Activated CD4-positive, alpha-beta memory T cell treated with anti-CD3 and anti-CD28 coated beads, Interleukin-2, amount 10 ng/mL, durations not matched to agents 7 days and 5 days (primary cell): ENCODE measurements at regions not wholly inside any gene's neighbourhood (a gene's known extent, or its start where the extent isn't known, plus 50 kb on each side); places are given as distances from the start of the nearest gene placed in this dataset.
"Not testable (repeated sequence)": the region's sequence is repeated elsewhere in the genome, so short reads cannot be mapped to it uniquely, and the experiment has no call there.

Experiments used
- CTCF ChIA-PET: fragments of 350-600 bp; sonication (Branson Sonifier 250); formaldehyde crosslinking; loops from one replicate; lab custom pipeline; 2021; ENCODE audit warnings: antibody characterized with exemption, inconsistent platforms; lab: Charles Lee
- POLR2A ChIA-PET: fragments of 350-600 bp; sonication (Branson Sonifier 250); formaldehyde crosslinking; loops from one replicate; lab custom pipeline; 2021; ENCODE audit warnings: antibody characterized with exemption; lab: Charles Lee
- DNase-seq: peaks from one replicate; pipeline ENCODE4 v3.0.0-alpha.2; 2020
- H3K27ac Mint-ChIP-seq: one replicate; pipeline ENCODE4 v1.8.0; 2021; ENCODE audit warnings: mild to moderate bottlenecking, mixed read lengths
- H3K27me3 Mint-ChIP-seq: one replicate; pipeline ENCODE4 v1.8.0; 2021; ENCODE audit warnings: mixed read lengths
- H3K36me3 Mint-ChIP-seq: one replicate; pipeline ENCODE4 v1.8.0; 2021; ENCODE audit warnings: low read depth, mixed read lengths
- H3K4me1 Mint-ChIP-seq: one replicate; pipeline ENCODE4 v1.8.0; 2021; ENCODE audit warnings: mixed read lengths
- H3K4me3 Mint-ChIP-seq: one replicate; pipeline ENCODE4 v1.8.0; 2021; ENCODE audit warnings: mild to moderate bottlenecking, mixed read lengths
- H3K9me3 Mint-ChIP-seq: one replicate; pipeline ENCODE4 v1.8.0; 2021; ENCODE audit warnings: mixed read lengths

- H3K4me3 Mint-ChIP-seq, DNase-seq, H3K36me3 Mint-ChIP-seq, H3K4me1 Mint-ChIP-seq, H3K9me3 Mint-ChIP-seq, H3K27ac Mint-ChIP-seq, POLR2A ChIA-PET: not testable (repeated sequence)
- CTCF ChIA-PET, result interaction anchor here (0.9 to 3.6 kb wide), 4 partner anchors 37 to 553 kb away, joined by 3 to 31 read pairs (median 6); no protein-coding TSS in a partner anchor
- H3K27me3 Mint-ChIP-seq, result peaks cover 16% of the 10 kb centered on the region
Measured at GRCh38 chr10:77718312-77718711, 80.7 kb upstream of the KCNMA1 start.

GRCh38 chr10:77717336-77717735 is 79.7 kb upstream of the KCNMA1 start:
- ChIA-PET POLR2A (no interaction called here), CTCF (interaction anchor here (0.6 to 3.6 kb wide), 6 partner anchors 10 to 177 kb away, joined by 3 to 31 read pairs (median 4); no protein-coding TSS in a partner anchor)

GRCh38 chr10:77716458-77717317 is 79.1 kb upstream of the KCNMA1 start:
- H3K27ac Mint-ChIP-seq, result no peak overlapping the region
- peaks cover 4% of the 10 kb centered on the region for H3K4me1 Mint-ChIP-seq
- CTCF ChIA-PET, result interaction anchor here (0.6 to 6.3 kb wide), 8 partner anchors 8 to 178 kb away, joined by 3 to 58 read pairs (median 4); no protein-coding TSS in a partner anchor
- DNase-seq, result no peak
- H3K36me3 Mint-ChIP-seq, result no peaks in the 10 kb centered on the region
- H3K9me3 Mint-ChIP-seq, result no peaks in the 10 kb centered on the region
- no peak overlapping the region for H3K4me3 Mint-ChIP-seq
- H3K27me3 Mint-ChIP-seq, result peaks cover 18% of the 10 kb centered on the region
- POLR2A ChIA-PET, result no interaction called here

More at GRCh38 chr10:77717336-77717735, 79.7 kb upstream of the KCNMA1 start:
- peaks cover 16% of the 10 kb centered on the region for H3K27me3 Mint-ChIP-seq
- H3K9me3 Mint-ChIP-seq, result no peaks in the 10 kb centered on the region
- no peak for DNase-seq
- peaks cover 3% of the 10 kb centered on the region for H3K4me1 Mint-ChIP-seq
- H3K4me3 Mint-ChIP-seq, result no peak overlapping the region
- H3K36me3 Mint-ChIP-seq, result no peaks in the 10 kb centered on the region
- H3K27ac Mint-ChIP-seq, result no peak overlapping the region

DNA sequence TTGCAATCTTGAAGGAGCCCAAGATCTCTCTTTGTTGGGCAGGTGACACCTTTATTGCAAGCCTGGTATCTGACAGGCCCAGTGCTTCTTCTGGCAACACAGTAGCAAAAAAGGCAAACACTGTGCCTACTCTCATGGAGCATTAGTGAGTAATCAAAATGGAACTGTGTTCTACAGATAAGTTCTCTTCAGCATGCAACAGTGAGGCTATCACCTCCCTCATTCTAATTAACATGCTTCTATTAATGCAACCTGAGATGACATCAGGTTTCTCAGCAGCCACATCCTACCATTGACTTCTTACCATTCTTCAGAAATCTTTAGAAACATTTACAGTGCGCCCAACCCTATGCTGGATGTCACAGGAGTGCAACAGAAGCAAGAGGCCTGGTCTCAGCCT is 77.9 kb upstream of the KCNMA1 start:
- no peak for DNase-seq
- Mint-ChIP-seq H3K27me3 (peaks cover 24% of the 10 kb centered on the region), H3K4me3 (no peak overlapping the region), H3K36me3 (no peaks in the 10 kb centered on the region), H3K27ac (no peak overlapping the region), H3K9me3 (no peaks in the 10 kb centered on the region), H3K4me1 (peaks cover 13% of the 10 kb centered on the region)
- CTCF ChIA-PET, result interaction anchor here (1.5 to 6.3 kb wide), 3 partner anchors 9 to 122 kb away, joined by 3 to 58 read pairs (median 10); no protein-coding TSS in a partner anchor
- POLR2A ChIA-PET, result no interaction called here

- Mint-ChIP-seq H3K9me3 (no peaks in the 10 kb centered on the region), H3K4me3 (no peak overlapping the region)
- DNase-seq, result peak; percentile 26
Measured at GRCh38 chr10:77715088-77715487, 77.5 kb upstream of the KCNMA1 start.

DNA sequence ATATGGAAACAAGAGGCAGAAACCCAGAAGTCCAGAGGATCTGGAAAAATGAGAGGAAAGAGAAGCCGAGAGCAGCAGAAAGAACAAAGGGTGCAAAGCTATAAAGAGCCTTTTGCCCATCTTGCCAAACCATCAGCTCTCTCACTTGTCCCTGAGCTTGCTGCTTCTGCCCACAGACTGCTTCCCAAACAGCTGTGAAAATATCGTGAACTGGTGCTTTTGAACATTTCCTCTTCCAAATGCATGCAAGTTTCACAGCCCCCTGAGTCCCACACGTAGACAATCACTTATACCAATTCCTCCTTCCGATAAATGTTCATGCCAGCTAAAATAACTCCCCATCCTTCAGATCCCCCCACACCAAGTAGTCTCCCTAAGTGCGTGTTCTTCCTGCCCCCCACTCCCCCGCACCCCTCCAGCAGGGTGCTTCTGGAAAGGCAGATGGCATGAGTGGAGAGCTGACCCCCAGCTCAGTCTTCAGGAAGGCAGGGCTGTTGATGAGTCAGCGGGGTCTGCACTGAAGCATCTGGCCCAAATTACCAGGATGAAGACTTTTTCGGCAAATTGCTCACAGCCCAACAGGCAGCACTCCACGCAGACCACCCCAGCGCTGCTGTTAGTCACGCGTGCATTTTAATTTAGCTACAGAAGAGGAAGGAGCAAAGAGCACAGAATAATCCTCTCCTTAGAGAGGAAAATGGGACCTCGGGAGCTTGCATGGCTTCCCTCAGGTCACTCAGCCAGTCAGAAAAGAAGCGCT is 76.1 kb upstream of the KCNMA1 start:
- POLR2A ChIA-PET, result no interaction called here
- no peak for DNase-seq
- Mint-ChIP-seq H3K4me1 (peaks cover 18% of the 10 kb centered on the region), H3K36me3 (no peaks in the 10 kb centered on the region), H3K9me3 (no peaks in the 10 kb centered on the region), H3K27ac (no peak overlapping the region), H3K4me3 (no peak overlapping the region), H3K27me3 (peaks cover 22% of the 10 kb centered on the region)
- CTCF ChIA-PET, result interaction anchor here (0.7 to 6.3 kb wide), 6 partner anchors 10 to 541 kb away, joined by 3 to 58 read pairs (median 13); no protein-coding TSS in a partner anchor

More at GRCh38 chr10:77715088-77715487, 77.5 kb upstream of the KCNMA1 start:
- Mint-ChIP-seq H3K36me3 (no peaks in the 10 kb centered on the region), H3K27me3 (peaks cover 24% of the 10 kb centered on the region), H3K4me1 (peaks cover 18% of the 10 kb centered on the region), H3K27ac (no peak overlapping the region)
- CTCF ChIA-PET, result interaction anchor here (1.5 to 6.3 kb wide), 4 partner anchors 10 to 122 kb away, joined by 3 to 58 read pairs (median 13); no protein-coding TSS in a partner anchor
- POLR2A ChIA-PET, result no interaction called here

DNA sequence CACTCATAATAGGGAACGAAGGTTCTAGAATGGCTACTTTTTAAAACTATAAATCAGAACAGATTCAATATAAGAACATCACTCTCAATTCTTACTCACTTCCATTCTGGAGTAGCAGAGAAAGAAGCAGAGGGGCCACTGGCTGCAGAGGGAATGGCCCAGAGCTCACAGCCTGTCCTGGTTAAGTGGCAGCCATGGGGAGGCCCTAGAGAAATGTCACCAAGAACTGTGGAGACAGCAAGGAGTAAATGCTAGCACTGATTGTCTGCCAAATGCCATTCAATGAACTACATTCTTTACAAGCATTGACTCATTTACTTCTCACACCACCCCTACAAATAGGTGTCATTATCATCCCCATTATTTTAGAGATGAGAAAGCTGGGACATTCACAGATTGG is 74.6 kb upstream of the KCNMA1 start:
- H3K27me3 Mint-ChIP-seq, result peaks cover 17% of the 10 kb centered on the region
- no peak overlapping the region for H3K4me3 Mint-ChIP-seq
- DNase-seq, result no peak
- ChIA-PET CTCF (interaction anchor here (0.7 to 6.3 kb wide), 16 partner anchors 7 to 544 kb away, joined by 3 to 58 read pairs (median 8); no protein-coding TSS in a partner anchor), POLR2A (interaction anchor here (0.9 kb wide), 1 partner anchor 121 kb away, joined by 3 read pairs; no protein-coding TSS in a partner anchor)
- no peaks in the 10 kb centered on the region for H3K9me3 Mint-ChIP-seq
- no peaks in the 10 kb centered on the region for H3K36me3 Mint-ChIP-seq
- peaks cover 18% of the 10 kb centered on the region for H3K4me1 Mint-ChIP-seq
- H3K27ac Mint-ChIP-seq, result no peak overlapping the region

GRCh38 chr10:77711683-77712049 is 74.1 kb upstream of the KCNMA1 start:
- no peak for DNase-seq
- no peaks in the 10 kb centered on the region for H3K9me3 Mint-ChIP-seq
- H3K36me3 Mint-ChIP-seq, result no peaks in the 10 kb centered on the region
- peaks cover 18% of the 10 kb centered on the region for H3K4me1 Mint-ChIP-seq
- no peak overlapping the region for H3K27ac Mint-ChIP-seq
- H3K4me3 Mint-ChIP-seq, result no peak overlapping the region
- CTCF ChIA-PET, result interaction anchor here (0.6 to 6.3 kb wide), 22 partner anchors 8 to 546 kb away, joined by 3 to 58 read pairs (median 6); no protein-coding TSS in a partner anchor
- POLR2A ChIA-PET, result interaction anchor here (0.9 kb wide), 1 partner anchor 121 kb away, joined by 3 read pairs; no protein-coding TSS in a partner anchor
- H3K27me3 Mint-ChIP-seq, result peaks cover 19% of the 10 kb centered on the region

DNA sequence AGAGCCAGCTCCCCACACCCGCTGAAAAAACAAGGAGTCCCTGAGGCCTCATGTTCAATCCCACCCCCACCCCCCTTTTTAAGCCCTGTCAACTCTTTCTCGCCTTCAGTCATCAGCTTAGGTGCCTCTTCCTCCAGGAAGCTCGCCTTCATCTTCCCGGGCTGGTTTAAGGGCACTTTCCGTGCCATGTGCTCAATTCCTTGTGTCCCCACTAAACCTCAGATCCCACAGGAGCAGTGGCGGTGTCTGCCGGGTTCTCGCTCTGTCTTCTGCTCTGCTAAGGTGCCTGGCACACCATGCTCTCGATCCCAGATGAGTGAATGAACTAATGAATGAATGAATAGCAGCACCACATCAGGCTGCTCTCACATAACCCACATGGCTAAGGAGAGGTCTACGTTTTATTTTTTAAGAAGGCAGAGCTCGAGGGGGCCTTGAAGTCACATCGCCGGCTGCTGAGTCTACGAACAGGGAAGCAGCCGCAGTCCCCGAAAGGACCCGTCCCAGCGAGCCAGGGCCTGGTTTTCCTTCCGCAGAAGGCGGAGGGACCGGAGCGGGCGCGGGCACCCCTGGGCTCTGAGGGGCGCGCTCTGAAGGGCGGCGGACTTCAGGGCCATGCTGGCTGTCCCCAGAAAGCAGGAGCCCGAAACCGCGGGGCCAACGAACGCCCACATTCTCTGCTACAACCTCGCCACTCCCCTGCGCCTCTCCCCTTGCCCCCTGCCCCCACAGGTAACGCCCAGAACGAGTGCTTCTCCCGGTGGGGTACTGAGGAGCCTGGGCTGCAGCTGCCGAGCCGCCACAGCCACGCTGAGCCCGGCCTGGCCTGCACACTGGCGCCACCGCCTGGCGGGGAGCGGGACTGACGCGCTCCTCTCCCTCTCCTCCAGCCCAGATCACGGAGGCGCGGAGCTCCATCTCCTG is 73.4 kb upstream of the KCNMA1 start:
- ChIA-PET POLR2A (interaction anchor here (0.9 kb wide), 1 partner anchor 122 kb away, joined by 3 read pairs; no protein-coding TSS in a partner anchor), CTCF (interaction anchor here (0.6 to 6.3 kb wide), 24 partner anchors 8 to 607 kb away, joined by 3 to 58 read pairs (median 5); no protein-coding TSS in a partner anchor)
- peaks cover 18% of the 10 kb centered on the region for H3K4me1 Mint-ChIP-seq
- H3K36me3 Mint-ChIP-seq, result no peaks in the 10 kb centered on the region
- H3K27me3 Mint-ChIP-seq, result peaks cover 22% of the 10 kb centered on the region
- DNase-seq, result peak; percentile 75
- peak overlapping the region; percentile 9 for H3K27ac Mint-ChIP-seq
- H3K4me3 Mint-ChIP-seq, result peak overlapping the region; percentile 46
- H3K9me3 Mint-ChIP-seq, result no peaks in the 10 kb centered on the region

GRCh38 chr10:77710081-77710551 is 72.5 kb upstream of the KCNMA1 start:
- Mint-ChIP-seq H3K27ac (no peak overlapping the region), H3K4me1 (peaks cover 18% of the 10 kb centered on the region), H3K27me3 (peaks cover 23% of the 10 kb centered on the region), H3K9me3 (no peaks in the 10 kb centered on the region), H3K36me3 (no peaks in the 10 kb centered on the region), H3K4me3 (peak overlapping the region; percentile 2)
- POLR2A ChIA-PET, result no interaction called here
- peak; percentile 23 for DNase-seq
- CTCF ChIA-PET, result interaction anchor here (1.4 to 5.0 kb wide), 4 partner anchors 10 to 536 kb away, joined by 3 to 16 read pairs (median 15); no protein-coding TSS in a partner anchor

DNA sequence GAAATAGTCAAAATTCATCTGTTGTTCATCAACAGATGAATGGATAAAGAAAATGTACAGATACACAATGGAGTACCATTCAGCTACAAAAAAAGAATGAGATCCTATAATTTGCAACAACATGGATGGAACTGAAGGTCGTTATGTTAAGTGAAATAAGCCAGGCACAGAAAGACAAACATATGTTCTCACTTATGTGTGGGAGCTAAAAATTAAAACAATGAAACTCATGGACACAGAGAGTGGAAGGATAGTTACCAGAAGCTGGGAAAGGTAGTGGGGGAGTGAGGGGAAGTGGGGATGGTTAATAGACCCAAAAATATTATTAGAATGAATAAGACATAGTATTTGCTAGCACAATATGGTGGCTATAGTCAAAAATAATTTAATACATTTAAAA is 70.0 kb upstream of the KCNMA1 start:
- no peaks in the 10 kb centered on the region for H3K9me3 Mint-ChIP-seq
- CTCF ChIA-PET, result interaction anchor here (1.0 kb wide), 1 partner anchor 10 kb away, joined by 3 read pairs; no protein-coding TSS in a partner anchor
- no peak for DNase-seq
- H3K27me3 Mint-ChIP-seq, result peaks cover 14% of the 10 kb centered on the region
- peaks cover 18% of the 10 kb centered on the region for H3K4me1 Mint-ChIP-seq
- no peak overlapping the region for H3K27ac Mint-ChIP-seq
- POLR2A ChIA-PET, result no interaction called here
- H3K36me3 Mint-ChIP-seq, result no peaks in the 10 kb centered on the region
- H3K4me3 Mint-ChIP-seq, result no peak overlapping the region
